ENCODE measurements at regions not wholly inside any gene's neighbourhood (a gene's known extent, or its start where the extent isn't known, plus 50 kb on each side); places are given as distances from the start of the nearest gene placed in this dataset.
A peak's percentile ranks its signal among the peaks of the same experiment; 100 is the strongest.

- DNase-seq: no peak
Observed at GRCh38 chr1:208523007-208523406, 278.8 kb upstream of the PLXNA2 start.

- no peak for DNase-seq
Observed at GRCh38 chr1:208524376-208524775, 280.2 kb upstream of the PLXNA2 start.

- DNase-seq: peak; percentile 29
Observed at GRCh38 chr1:208524925-208525324, 280.7 kb upstream of the PLXNA2 start.

GRCh38 chr1:208525417-208525816 is 281.2 kb upstream of the PLXNA2 start:
- no peak for DNase-seq

- DNase-seq: no peak
Observed at GRCh38 chr1:208526613-208527125, 282.5 kb upstream of the PLXNA2 start.

- peak; percentile 50 for DNase-seq
Observed at GRCh38 chr1:208527156-208527555, 283.0 kb upstream of the PLXNA2 start.

GRCh38 chr1:208528578-208529240 is 284.5 kb upstream of the PLXNA2 start:
- DNase-seq: no peak

- peak; percentile 39 for DNase-seq
Observed at GRCh38 chr1:208531003-208531750, 287.0 kb upstream of the PLXNA2 start.

- DNase-seq: peak; percentile 24
Observed at GRCh38 chr1:208533746-208534598, 289.8 kb upstream of the PLXNA2 start.

- peak; percentile 48 for DNase-seq
Observed at GRCh38 chr1:208534599-208534897, 290.4 kb upstream of the PLXNA2 start.

- DNase-seq: no peak
Observed at GRCh38 chr1:208534979-208535378, 290.8 kb upstream of the PLXNA2 start.

- no peak for DNase-seq
Observed at GRCh38 chr1:208535511-208535910, 291.3 kb upstream of the PLXNA2 start.

GRCh38 chr1:208536212-208536611 is 292.0 kb upstream of the PLXNA2 start:
- DNase-seq: no peak

- DNase-seq: peak; percentile 46
Observed at GRCh38 chr1:208537198-208537597, 293.0 kb upstream of the PLXNA2 start.

GRCh38 chr1:208538078-208538477 is 293.9 kb upstream of the PLXNA2 start:
- DNase-seq: no peak

GRCh38 chr1:208538587-208538986 is 294.4 kb upstream of the PLXNA2 start:
- no peak for DNase-seq

GRCh38 chr1:208540724-208541123 is 296.5 kb upstream of the PLXNA2 start:
- no peak for DNase-seq

GRCh38 chr1:208541225-208541855 is 297.2 kb upstream of the PLXNA2 start:
- no peak for DNase-seq

GRCh38 chr1:208542309-208542708 is 298.1 kb upstream of the PLXNA2 start:
- no peak for DNase-seq

- DNase-seq: no peak
Observed at GRCh38 chr1:208544053-208544452, 299.9 kb upstream of the PLXNA2 start.

- DNase-seq: no peak
Observed at GRCh38 chr1:208544794-208545193, 300.6 kb upstream of the PLXNA2 start.

GRCh38 chr1:208551024-208551423 is 306.8 kb upstream of the PLXNA2 start:
- no peak for DNase-seq

Measured in eye (tissue), 1 donor.